ENCODE measurements at regions not wholly inside any gene's neighbourhood (a gene's known extent, or its start where the extent isn't known, plus 50 kb on each side); places are given as distances from the start of the nearest gene placed in this dataset.

GRCh38 chr1:38371505-38371844, 324.9 kb upstream of the POU3F1 start:
- Histone ChIP-seq H3K4me1 (ENCODE audit: insufficient read depth) (peaks cover 9% of the 10 kb centered on the region), H4K20me1 (replicated peaks; ENCODE audit: insufficient read depth) (no peaks in the 10 kb centered on the region), H3K36me3 (ENCODE audit: insufficient read depth) (peaks cover 9% of the 10 kb centered on the region), H3K4me2 (no peak overlapping the region), H2AFZ (no peak overlapping the region), H3K27ac (ENCODE audit: low read depth) (peak overlapping the region; percentile 65; the same call in 1 of the 2 replicates), H3K79me2 (replicated peaks; ENCODE audit: insufficient read depth) (no peaks in the 10 kb centered on the region), H3K9me2 (ENCODE audit: insufficient read depth) (peaks cover 14% of the 10 kb centered on the region; the same call in 1 of the 2 replicates), H3K27me3 (ENCODE audit: insufficient read depth) (no peaks in the 10 kb centered on the region), H3K4me3 (no peak overlapping the region), H3F3A (replicated peaks; ENCODE audit: low read depth) (no peaks in the 10 kb centered on the region)
- Mint-ChIP-seq H3K36me3 (ENCODE audit: low read depth) (peaks cover 34% of the 10 kb centered on the region), H3K27ac (peak overlapping the region; percentile 61; the same call in 1 of the 2 replicates), H3K27me3 (ENCODE audit: insufficient read depth, low read depth, poor library complexity) (peaks cover 13% of the 10 kb centered on the region), H3K4me3 (0 out of 3 replicates have a peak overlapping the region, but pooled peaks have one; percentile 18), H3K9me3 (peaks cover 32% of the 10 kb centered on the region), H3K4me1 (peaks cover 16% of the 10 kb centered on the region)
- ATAC-seq (peak; percentile 60), DNase-seq (ENCODE audit: low spot score) (no peak)
- TF ChIP-seq, protein P1, sequence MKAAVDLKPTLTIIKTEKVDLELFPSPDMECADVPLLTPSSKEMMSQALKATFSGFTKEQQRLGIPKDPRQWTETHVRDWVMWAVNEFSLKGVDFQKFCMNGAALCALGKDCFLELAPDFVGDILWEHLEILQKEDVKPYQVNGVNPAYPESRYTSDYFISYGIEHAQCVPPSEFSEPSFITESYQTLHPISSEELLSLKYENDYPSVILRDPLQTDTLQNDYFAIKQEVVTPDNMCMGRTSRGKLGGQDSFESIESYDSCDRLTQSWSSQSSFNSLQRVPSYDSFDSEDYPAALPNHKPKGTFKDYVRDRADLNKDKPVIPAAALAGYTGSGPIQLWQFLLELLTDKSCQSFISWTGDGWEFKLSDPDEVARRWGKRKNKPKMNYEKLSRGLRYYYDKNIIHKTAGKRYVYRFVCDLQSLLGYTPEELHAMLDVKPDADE (IDR thresholded peaks at IDR 0.05) = no peak
- TF ChIP-seq, protein P2, sequence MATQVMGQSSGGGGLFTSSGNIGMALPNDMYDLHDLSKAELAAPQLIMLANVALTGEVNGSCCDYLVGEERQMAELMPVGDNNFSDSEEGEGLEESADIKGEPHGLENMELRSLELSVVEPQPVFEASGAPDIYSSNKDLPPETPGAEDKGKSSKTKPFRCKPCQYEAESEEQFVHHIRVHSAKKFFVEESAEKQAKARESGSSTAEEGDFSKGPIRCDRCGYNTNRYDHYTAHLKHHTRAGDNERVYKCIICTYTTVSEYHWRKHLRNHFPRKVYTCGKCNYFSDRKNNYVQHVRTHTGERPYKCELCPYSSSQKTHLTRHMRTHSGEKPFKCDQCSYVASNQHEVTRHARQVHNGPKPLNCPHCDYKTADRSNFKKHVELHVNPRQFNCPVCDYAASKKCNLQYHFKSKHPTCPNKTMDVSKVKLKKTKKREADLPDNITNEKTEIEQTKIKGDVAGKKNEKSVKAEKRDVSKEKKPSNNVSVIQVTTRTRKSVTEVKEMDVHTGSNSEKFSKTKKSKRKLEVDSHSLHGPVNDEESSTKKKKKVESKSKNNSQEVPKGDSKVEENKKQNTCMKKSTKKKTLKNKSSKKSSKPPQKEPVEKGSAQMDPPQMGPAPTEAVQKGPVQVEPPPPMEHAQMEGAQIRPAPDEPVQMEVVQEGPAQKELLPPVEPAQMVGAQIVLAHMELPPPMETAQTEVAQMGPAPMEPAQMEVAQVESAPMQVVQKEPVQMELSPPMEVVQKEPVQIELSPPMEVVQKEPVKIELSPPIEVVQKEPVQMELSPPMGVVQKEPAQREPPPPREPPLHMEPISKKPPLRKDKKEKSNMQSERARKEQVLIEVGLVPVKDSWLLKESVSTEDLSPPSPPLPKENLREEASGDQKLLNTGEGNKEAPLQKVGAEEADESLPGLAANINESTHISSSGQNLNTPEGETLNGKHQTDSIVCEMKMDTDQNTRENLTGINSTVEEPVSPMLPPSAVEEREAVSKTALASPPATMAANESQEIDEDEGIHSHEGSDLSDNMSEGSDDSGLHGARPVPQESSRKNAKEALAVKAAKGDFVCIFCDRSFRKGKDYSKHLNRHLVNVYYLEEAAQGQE (IDR thresholded peaks at IDR 0.05; ENCODE audit: unreplicated experiment) = no peak
- TF ChIP-seq ZNF462 (CRISPR knock-in tag; IDR thresholded peaks at IDR 0.05) (no peak), POLR2AphosphoS5 (IDR thresholded peaks at IDR 0.05; ENCODE audit: low read depth) (no peak), ZNF331 (CRISPR knock-in tag; IDR thresholded peaks at IDR 0.05; ENCODE audit: low read depth) (no peak), ZNF114 (CRISPR knock-in tag; IDR thresholded peaks at IDR 0.05) (no peak), STAT1 (IDR thresholded peaks at IDR 0.05; ENCODE audit: unreplicated experiment) (no peak), EZH2 (IDR thresholded peaks at IDR 0.05; ENCODE audit: low read depth, unreplicated experiment) (no peak), CTCF (conservative IDR thresholded peaks at IDR 0.05; ENCODE audit: low read depth in 2 of 2) (no peak)

Measured in GM23338 (cell line).